GM19438 (cell line): ENCODE measurements at regions not wholly inside any gene's neighbourhood (a gene's known extent, or its start where the extent isn't known, plus 50 kb on each side); places are given as distances from the start of the nearest gene placed in this dataset.

ENCODE experiments used
- ATAC-seq: cut with Tn5 transposase; IDR thresholded peaks from one replicate; pipeline ENCODE4 v1.9.1; 2021; ENCODE audit warnings: low read depth; ENCODE audit not compliant: unreplicated experiment

- no peak for ATAC-seq
These were observed 358.4 kb upstream of the SOX5 start for GRCh38 chr12:24307716-24308335.

GRCh38 chr12:24307153-24307552, 357.7 kb upstream of the SOX5 start:
- no peak for ATAC-seq

GRCh38 chr12:24306001-24306400, 356.5 kb upstream of the SOX5 start:
- ATAC-seq = no peak

- no peak for ATAC-seq
These were observed 354.8 kb upstream of the SOX5 start for GRCh38 chr12:24304285-24304684.

- ATAC-seq = no peak
These were observed 353.2 kb upstream of the SOX5 start for GRCh38 chr12:24302708-24303107.

- ATAC-seq = no peak
These were observed 348.0 kb upstream of the SOX5 start for GRCh38 chr12:24297516-24297915.

- ATAC-seq = no peak
These were observed 344.1 kb upstream of the SOX5 start for GRCh38 chr12:24293549-24293948.

GRCh38 chr12:24287963-24288362, 338.5 kb upstream of the SOX5 start:
- ATAC-seq = no peak

GRCh38 chr12:24285448-24285847, 336.0 kb upstream of the SOX5 start:
- no peak for ATAC-seq

- no peak for ATAC-seq
These were observed 331.9 kb upstream of the SOX5 start for GRCh38 chr12:24281341-24281740.

- no peak for ATAC-seq
These were observed 330.8 kb upstream of the SOX5 start for GRCh38 chr12:24280056-24280842.

GRCh38 chr12:24278832-24279231, 329.4 kb upstream of the SOX5 start:
- no peak for ATAC-seq

GRCh38 chr12:24270965-24271364, 321.5 kb upstream of the SOX5 start:
- no peak for ATAC-seq

- no peak for ATAC-seq
These were observed 321.0 kb upstream of the SOX5 start for GRCh38 chr12:24270464-24270863.

- no peak for ATAC-seq
These were observed 319.3 kb upstream of the SOX5 start for GRCh38 chr12:24268663-24269186.

GRCh38 chr12:24266982-24267381, 317.5 kb upstream of the SOX5 start:
- no peak for ATAC-seq

GRCh38 chr12:24256684-24257083, 307.2 kb upstream of the SOX5 start:
- ATAC-seq = no peak

- no peak for ATAC-seq
These were observed 306.6 kb upstream of the SOX5 start for GRCh38 chr12:24255920-24256665.

- no peak for ATAC-seq
These were observed 303.1 kb upstream of the SOX5 start for GRCh38 chr12:24252602-24253001.

GRCh38 chr12:24246934-24247333, 297.5 kb upstream of the SOX5 start:
- ATAC-seq = no peak

GRCh38 chr12:24246376-24246775, 296.9 kb upstream of the SOX5 start:
- ATAC-seq = no peak
